HepG2 (cell line): ENCODE measurements at regions not wholly inside any gene's neighbourhood (a gene's known extent, or its start where the extent isn't known, plus 50 kb on each side); places are given as distances from the start of the nearest gene placed in this dataset.

ENCODE experiments used
- ATAC-seq: fragments of 200-7000 bp; cut with Tn5 transposase; 3 replicates; pipeline ENCODE4 v1.9.1; 2020; ENCODE audit warnings: mild to moderate bottlenecking, moderate library complexity
- BruUV-seq: library from RNA; stranded (reverse); fragments of 400-500 nt; replicated peaks from 2 replicates; lab custom pipeline; 2021; lab: Mats Ljungman, UMichigan
- CTCF ChIA-PET: fragments of 300-600 bp; formaldehyde crosslinking; extraction: SDS; loops from one replicate; lab custom pipeline; 2021; ENCODE audit warnings: low total read pairs, inconsistent platforms, low intra/inter-chr PET ratio; lab: Yijun Ruan, JAX
- POLR2A ChIA-PET: fragments of 350-600 bp; sonication (Branson Sonifier 250); formaldehyde crosslinking; loops from one replicate; lab custom pipeline; 2020; ENCODE audit warnings: antibody characterized with exemption, inconsistent platforms; lab: Yijun Ruan, JAX
- DNase-seq: peaks from one replicate; pipeline ENCODE4 v3.0.0-alpha.2; 2015; ENCODE audit warnings: low spot score
- FAIRE-seq: peaks from 3 replicates; lab custom pipeline; 2011; peaks lifted over from hg19 to GRCh38; lab: Jason Lieb, UNC
- H2AFZ ChIP-seq: one replicate; pipeline ENCODE4 v1.6.1; 2011; ENCODE audit warnings: low read length, inconsistent platforms
- H3K27ac ChIP-seq: fragments of 300-600 bp; 3 replicates; pipeline ENCODE4 v1.8.0; 2011; ENCODE audit warnings: mixed run types, mild to moderate bottlenecking, mixed read lengths, low read length, inconsistent platforms; ENCODE audit not compliant: insufficient read depth; ENCODE audit errors: extremely low read length
- H3K27me3 ChIP-seq, 2 experiments: fragments of 200-600 bp in 1 of 2; 2 replicates in 1 of 2; 3 replicates in 1 of 2; pipeline versions ENCODE4 v1.6.0 to v1.8.0; 2011; ENCODE audit warnings: low read length in 2 of 2, mild to moderate bottlenecking in 2 of 2, moderate library complexity in 2 of 2, inconsistent platforms in 1 of 2; ENCODE audit not compliant: insufficient read depth in 2 of 2, control insufficient read depth in 1 of 2
- H3K36me3 ChIP-seq, 2 experiments: fragments of 200-600 bp in 1 of 2; replicated peaks in 1 of 2; 2 replicates in 1 of 2; 3 replicates in 1 of 2; pipeline versions ENCODE4 v1.5.1 to v1.8.0; 2011; ENCODE audit warnings: low read length in 2 of 2, inconsistent platforms in 1 of 2; ENCODE audit not compliant: insufficient read depth in 2 of 2, control insufficient read depth in 1 of 2
- H3K4me1 ChIP-seq: 2 replicates; pipeline ENCODE4 v1.5.1; 2012; ENCODE audit warnings: low read length, inconsistent platforms; ENCODE audit not compliant: insufficient read depth
- H3K4me2 ChIP-seq: 2 replicates; pipeline ENCODE4 v1.6.0; 2011; ENCODE audit warnings: low read depth, low read length, inconsistent platforms
- H3K4me3 ChIP-seq, 3 experiments: fragments of 200-600 bp in 1 of 3; sonication (generic), shearing (Covaris generic) in 1 of 3; replicated peaks in 1 of 3; 2 replicates each; pipeline ENCODE4 v1.5.1; 2011 to 2016; ENCODE audit warnings: low read length in 3 of 3, inconsistent platforms in 2 of 3, low read depth in 2 of 3, mild to moderate bottlenecking in 2 of 3, control low read depth in 1 of 3, mixed read lengths in 1 of 3; ENCODE audit not compliant: insufficient read depth in 1 of 3
- H3K79me2 ChIP-seq: one replicate; pipeline ENCODE4 v1.6.1; 2011; ENCODE audit warnings: low read length, inconsistent platforms; ENCODE audit not compliant: insufficient read depth
- H3K9ac ChIP-seq: 2 replicates; pipeline ENCODE4 v1.6.0; 2011; ENCODE audit warnings: mild to moderate bottlenecking, low read depth, low read length, inconsistent platforms; ENCODE audit not compliant: insufficient read depth
- H3K9me3 ChIP-seq: 2 replicates; pipeline ENCODE4 v1.5.1; 2012; ENCODE audit warnings: mild to moderate bottlenecking, low read length
- H4K20me1 ChIP-seq: 2 replicates; pipeline ENCODE4 v1.6.0; 2011; ENCODE audit warnings: inconsistent platforms, mild to moderate bottlenecking, low read length, moderate library complexity; ENCODE audit not compliant: insufficient read depth
- ARNT2 ChIP-seq: sonication (generic); formaldehyde crosslinking; IDR thresholded peaks from 2 replicates; pipeline ENCODE4 v1.8.0; 2022; ENCODE audit warnings: mild to moderate bottlenecking, low read depth, missing genetic modification reagents, moderate library complexity
- KLF11 ChIP-seq: IDR thresholded peaks from 2 replicates; pipeline ENCODE4 v1.6.1; 2016; ENCODE audit warnings: missing compliant biosample characterization
- MXD4 ChIP-seq: IDR thresholded peaks from 2 replicates; pipeline ENCODE4 v1.6.1; 2016; ENCODE audit warnings: mild to moderate bottlenecking, missing biosample characterization, missing genetic modification reagents
- NR2F2 ChIP-seq: IDR thresholded peaks from 2 replicates; pipeline ENCODE4 v1.6.1; 2012; ENCODE audit warnings: low read depth, inconsistent platforms, borderline replicate concordance
- NR3C1 ChIP-seq: sonication (generic); formaldehyde crosslinking; IDR thresholded peaks from 2 replicates; pipeline ENCODE4 v1.4.0; 2020; ENCODE audit warnings: missing genetic modification reagents
- TRIM22 ChIP-seq: fragments of 450-650 bp; IDR thresholded peaks from 2 replicates; pipeline ENCODE4 v1.6.1; 2017
- ZBED4 ChIP-seq: sonication (generic); formaldehyde crosslinking; IDR thresholded peaks from 2 replicates; pipeline ENCODE4 v1.4.0; 2020; ENCODE audit warnings: missing genetic modification reagents, borderline replicate concordance
- ZFYVE20 ChIP-seq: sonication (generic); formaldehyde crosslinking; IDR thresholded peaks from 2 replicates; pipeline ENCODE4 v1.8.0; 2023; ENCODE audit warnings: low read depth, mild to moderate bottlenecking, moderate library complexity, missing genetic modification reagents, borderline replicate concordance
- ZNF138 ChIP-seq: sonication (generic); formaldehyde crosslinking; IDR thresholded peaks from 2 replicates; pipeline ENCODE4 v1.5.0; 2020; ENCODE audit warnings: mild to moderate bottlenecking, low read depth, missing genetic modification reagents
- ZNF263 ChIP-seq: sonication (generic); formaldehyde crosslinking; IDR thresholded peaks from 2 replicates; pipeline ENCODE4 v1.4.0; 2020; ENCODE audit warnings: missing genetic modification reagents
- ZNF281 ChIP-seq: sonication (generic); formaldehyde crosslinking; IDR thresholded peaks from 2 replicates; pipeline ENCODE4 v1.4.0; 2020; ENCODE audit warnings: missing genetic modification reagents, borderline replicate concordance
- in situ Hi-C: cut with HindIII; loops from 2 replicates; pipeline ENCODE4 v1.10.0; 2017; ENCODE audit warnings: low pct_unique_long_range_greater_than_20kb; ENCODE audit not compliant: extremely low pct_ligation_motif_present
- intact Hi-C: fragments of 100-400 bp; cut with micrococcal nuclease; formaldehyde crosslinking; loops from one replicate; pipeline ENCODE4 v1.10.0; 2022; ENCODE audit not compliant: unreplicated experiment
- TF ChIP-seq, protein P1 (sequence below): sonication (generic); formaldehyde crosslinking; IDR thresholded peaks from 2 replicates; pipeline ENCODE4 v1.5.1; 2020; ENCODE audit warnings: mild to moderate bottlenecking, missing genetic modification reagents, moderate library complexity

DNA sequence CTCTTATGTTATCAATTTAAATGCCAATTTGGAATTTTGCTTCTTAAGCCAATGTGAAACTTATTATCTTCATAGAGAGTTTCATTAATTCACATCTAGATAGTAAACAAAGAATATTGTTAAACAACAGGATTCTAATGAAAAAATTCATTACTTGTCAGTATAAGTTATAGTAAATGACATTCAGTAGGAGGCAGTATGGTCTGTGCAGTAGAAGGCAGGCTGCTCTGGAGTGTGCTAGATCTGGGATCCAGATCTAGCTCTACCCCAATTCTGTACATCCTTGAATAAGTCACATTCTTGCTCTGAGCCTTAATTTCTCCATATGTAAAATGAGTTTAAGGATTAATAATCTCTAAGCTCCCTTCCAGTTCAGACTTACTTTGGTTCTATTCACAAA is 202.7 kb upstream of the POU3F4 start:
- TF ChIP-seq ZNF263 (CRISPR knock-in tag) (no peak), NR2F2 (no peak), ZNF138 (CRISPR knock-in tag) (no peak), ZNF281 (CRISPR knock-in tag) (no peak), MXD4 (CRISPR knock-in tag) (no peak), TRIM22 (no peak), ZBED4 (CRISPR knock-in tag) (no peak), ZFYVE20 (CRISPR knock-in tag) (no peak), NR3C1 (CRISPR knock-in tag) (no peak), KLF11 (no peak), ARNT2 (CRISPR knock-in tag) (no peak)
- TF ChIP-seq, protein P1, sequence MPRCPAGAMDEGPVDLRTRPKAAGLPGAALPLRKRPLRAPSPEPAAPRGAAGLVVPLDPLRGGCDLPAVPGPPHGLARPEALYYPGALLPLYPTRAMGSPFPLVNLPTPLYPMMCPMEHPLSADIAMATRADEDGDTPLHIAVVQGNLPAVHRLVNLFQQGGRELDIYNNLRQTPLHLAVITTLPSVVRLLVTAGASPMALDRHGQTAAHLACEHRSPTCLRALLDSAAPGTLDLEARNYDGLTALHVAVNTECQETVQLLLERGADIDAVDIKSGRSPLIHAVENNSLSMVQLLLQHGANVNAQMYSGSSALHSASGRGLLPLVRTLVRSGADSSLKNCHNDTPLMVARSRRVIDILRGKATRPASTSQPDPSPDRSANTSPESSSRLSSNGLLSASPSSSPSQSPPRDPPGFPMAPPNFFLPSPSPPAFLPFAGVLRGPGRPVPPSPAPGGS (CRISPR knock-in tag) = no peak
- Histone ChIP-seq H3K4me2 (no peak overlapping the region), H3K4me3 (no peak overlapping the region), H3K4me1 (no peaks in the 10 kb centered on the region), H3K9me3 (peaks cover 31% of the 10 kb centered on the region), H3K36me3 (no peaks in the 10 kb centered on the region), H2AFZ (no peak overlapping the region), H3K27me3 (no peaks in the 10 kb centered on the region), H4K20me1 (no peaks in the 10 kb centered on the region), H3K9ac (no peak overlapping the region), H3K79me2 (no peaks in the 10 kb centered on the region), H3K27ac (no peak overlapping the region)
- ATAC-seq (no peak), DNase-seq (no peak), FAIRE-seq (no peak)
- ChIA-PET POLR2A (no interaction called here), CTCF (no interaction called here)
- intact Hi-C loops = no loop called here
- in situ Hi-C loops = no loop called here
- BruUV-seq = no TSS peak
